OCI-LY7 (cell line): ENCODE measurements at regions not wholly inside any gene's neighbourhood (a gene's known extent, or its start where the extent isn't known, plus 50 kb on each side); places are given as distances from the start of the nearest gene placed in this dataset.

Experiments
- BruUV-seq: library from RNA; stranded (reverse); fragments of 400-500 nt; replicated peaks from 2 replicates; lab custom pipeline; 2021; lab: Mats Ljungman, UMichigan
- CTCF ChIA-PET: fragments of 300-600 bp; sonication (Branson Sonifier 250); formaldehyde crosslinking; loops from one replicate; lab custom pipeline; 2022; ENCODE audit warnings: antibody characterized with exemption; ENCODE audit not compliant: unreplicated experiment; lab: Charles Lee
- POLR2A ChIA-PET: fragments of 300-600 bp; sonication (Branson Sonifier 250); formaldehyde crosslinking; loops from one replicate; lab custom pipeline; 2022; ENCODE audit warnings: antibody characterized with exemption; lab: Charles Lee
- DNase-seq: peaks from one replicate; pipeline ENCODE4 v3.0.0-alpha.2; 2015; ENCODE audit warnings: low spot score
- H2AFZ ChIP-seq: fragments of 200-600 bp; sonication (generic), shearing (Covaris generic); 2 replicates; pipeline ENCODE4 v1.6.1; 2014; ENCODE audit warnings: mild to moderate bottlenecking, antibody characterized with exemption, low read length, moderate library complexity
- H3K27ac ChIP-seq: fragments of 200-600 bp; sonication (generic); 2 replicates; pipeline ENCODE4 v1.5.1; 2014; ENCODE audit warnings: mixed run types, low read depth, mild to moderate bottlenecking, moderate library complexity, low read length, inconsistent platforms; ENCODE audit not compliant: poor library complexity, severe bottlenecking
- H3K36me3 ChIP-seq: fragments of 200-600 bp; sonication (generic); 2 replicates; pipeline ENCODE4 v1.6.1; 2014; ENCODE audit warnings: mild to moderate bottlenecking, antibody characterized with exemption, low read length, moderate library complexity, mixed read lengths; ENCODE audit not compliant: insufficient read depth
- H3K4me1 ChIP-seq: fragments of 200-600 bp; sonication (generic); 2 replicates; pipeline ENCODE4 v1.5.1; 2014; ENCODE audit warnings: mild to moderate bottlenecking, low read length; ENCODE audit not compliant: insufficient read depth, poor library complexity, severe bottlenecking
- H3K4me2 ChIP-seq: fragments of 200-600 bp; sonication (generic); 2 replicates; pipeline ENCODE4 v1.6.1; 2014; ENCODE audit warnings: mild to moderate bottlenecking, low read length
- H3K4me3 ChIP-seq: fragments of 200-600 bp; sonication (generic); 2 replicates; pipeline ENCODE4 v1.5.1; 2014; ENCODE audit warnings: mild to moderate bottlenecking, low read depth, low read length; ENCODE audit not compliant: poor library complexity, severe bottlenecking
- H3K79me2 ChIP-seq: fragments of 200-600 bp; sonication (generic); 2 replicates; pipeline ENCODE4 v1.6.1; 2016; ENCODE audit warnings: low read depth, mild to moderate bottlenecking, low read length, moderate library complexity, mixed read lengths; ENCODE audit not compliant: insufficient read depth
- H3K9me2 ChIP-seq: fragments of 200-600 bp; sonication (generic); 2 replicates; pipeline ENCODE4 v1.6.1; 2016; ENCODE audit warnings: mild to moderate bottlenecking, low read length, mixed read lengths; ENCODE audit not compliant: insufficient read depth
- H3K9me3 ChIP-seq: fragments of 200-600 bp; sonication (generic); 2 replicates; pipeline ENCODE4 v1.6.1; 2014; ENCODE audit warnings: mild to moderate bottlenecking, mixed run types, low read length, mixed read lengths
- H4K20me1 ChIP-seq: fragments of 200-600 bp; sonication (generic); 2 replicates; pipeline ENCODE4 v1.6.1; 2014; ENCODE audit warnings: mild to moderate bottlenecking, antibody characterized with exemption, low read length, moderate library complexity, mixed read lengths; ENCODE audit not compliant: insufficient read depth
- CTCF ChIP-seq: fragments of 200-600 bp; sonication (generic); conservative IDR thresholded peaks from 2 replicates; pipeline ENCODE4 v1.5.1; 2014; ENCODE audit warnings: mild to moderate bottlenecking, antibody characterized with exemption, low read length, moderate library complexity, mixed read lengths
- EZH2phosphoT487 ChIP-seq: fragments of 200-600 bp; sonication (generic); IDR thresholded peaks from 2 replicates; pipeline ENCODE4 v1.6.1; 2018; ENCODE audit warnings: low read depth, borderline replicate concordance, mild to moderate bottlenecking, mixed run types, antibody characterized with exemption, low read length, moderate library complexity, mixed read lengths
- intact Hi-C: fragments of 100-400 bp; cut with micrococcal nuclease; formaldehyde crosslinking; loops from one replicate; pipeline ENCODE4 v1.10.0; 2022; ENCODE audit not compliant: unreplicated experiment

- CTCF ChIA-PET, result no interaction called here
- Histone ChIP-seq H3K4me3 (no peak overlapping the region), H3K36me3 (no peaks in the 10 kb centered on the region), H4K20me1 (no peaks in the 10 kb centered on the region), H3K79me2 (no peaks in the 10 kb centered on the region), H3K4me2 (no peak overlapping the region), H3K4me1 (no peaks in the 10 kb centered on the region), H3K27ac (no peak overlapping the region), H3K9me2 (no peaks in the 10 kb centered on the region), H3K9me3 (no peaks in the 10 kb centered on the region), H2AFZ (no peak overlapping the region)
- TF ChIP-seq CTCF (no peak), EZH2phosphoT487 (no peak)
- BruUV-seq, result no TSS peak
- DNase-seq, result no peak
- intact Hi-C loops, result no loop called here
- POLR2A ChIA-PET, result no interaction called here
Observed at GRCh38 chr4:27398631-27399310, 538.1 kb downstream of the STIM2 start.

DNA sequence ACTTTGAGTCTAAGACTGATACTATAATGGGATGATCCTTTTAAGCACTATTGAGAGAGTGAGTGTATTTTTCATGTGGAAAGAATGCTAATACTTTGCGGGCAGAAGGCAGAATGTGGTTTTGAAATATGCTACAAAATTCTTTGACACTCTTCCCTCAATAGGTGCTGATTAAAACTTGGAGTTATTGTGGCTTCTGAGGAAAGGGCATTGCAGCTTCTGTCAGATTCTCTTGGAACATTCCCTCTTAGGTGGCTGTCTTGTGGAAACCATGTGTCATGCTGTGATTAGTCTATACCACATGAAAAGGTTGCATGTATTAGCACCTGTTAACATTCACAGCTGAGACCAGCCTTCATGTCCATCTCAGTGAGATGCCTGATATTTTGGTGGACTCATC, 547.0 kb downstream of the STIM2 start:
- Histone ChIP-seq H3K27ac (no peak overlapping the region), H4K20me1 (no peaks in the 10 kb centered on the region), H3K36me3 (no peaks in the 10 kb centered on the region), H2AFZ (no peak overlapping the region), H3K4me1 (no peaks in the 10 kb centered on the region), H3K79me2 (no peaks in the 10 kb centered on the region), H3K9me3 (no peaks in the 10 kb centered on the region), H3K4me2 (no peak overlapping the region), H3K4me3 (no peak overlapping the region), H3K9me2 (no peaks in the 10 kb centered on the region)
- ChIA-PET POLR2A (no interaction called here), CTCF (no interaction called here)
- no peak for DNase-seq
- TF ChIP-seq CTCF (no peak), EZH2phosphoT487 (no peak)
- no TSS peak for BruUV-seq
- intact Hi-C loops, result no loop called here

- no peaks in the 10 kb centered on the region for H3K4me1 ChIP-seq
- intact Hi-C loops, result no loop called here
- H3K9me2 ChIP-seq, result no peaks in the 10 kb centered on the region
- H3K9me3 ChIP-seq, result no peaks in the 10 kb centered on the region
- ChIA-PET POLR2A (no interaction called here), CTCF (no interaction called here)
- no peaks in the 10 kb centered on the region for H4K20me1 ChIP-seq
- H3K4me2 ChIP-seq, result no peak overlapping the region
- no peak overlapping the region for H3K4me3 ChIP-seq
- no TSS peak for BruUV-seq
- no peak for TF ChIP-seq EZH2phosphoT487
- TF ChIP-seq CTCF, result no peak
- H3K36me3 ChIP-seq, result no peaks in the 10 kb centered on the region
- no peak for DNase-seq
- H2AFZ ChIP-seq, result no peak overlapping the region
- H3K27ac ChIP-seq, result no peak overlapping the region
- no peaks in the 10 kb centered on the region for H3K79me2 ChIP-seq
Observed at GRCh38 chr4:27412613-27413012, 552.0 kb downstream of the STIM2 start.
